Peyer's patch (tissue), 4 donors: ENCODE measurements at regions not wholly inside any gene's neighbourhood (a gene's known extent, or its start where the extent isn't known, plus 50 kb on each side); places are given as distances from the start of the nearest gene placed in this dataset.

Experiments
- CTCF ChIP-seq, 6 experiments: fragments of 450-650 bp in 4 of 6; fragments of 200-600 bp in 2 of 6; sonication (generic) in 1 of 6; IDR thresholded peaks; one replicate each; pipeline ENCODE4 v1.5.1; 2017 to 2019; ENCODE audit warnings: antibody characterized with exemption in 6 of 6, mild to moderate bottlenecking in 3 of 6, moderate library complexity in 1 of 6
- POLR2A ChIP-seq, 2 donors: fragments of 450-650 bp; IDR thresholded peaks; one replicate each; pipeline ENCODE4 v1.5.1; 2017; ENCODE audit warnings: antibody characterized with exemption in 2 of 2, mild to moderate bottlenecking in 2 of 2, moderate library complexity in 2 of 2

DNA sequence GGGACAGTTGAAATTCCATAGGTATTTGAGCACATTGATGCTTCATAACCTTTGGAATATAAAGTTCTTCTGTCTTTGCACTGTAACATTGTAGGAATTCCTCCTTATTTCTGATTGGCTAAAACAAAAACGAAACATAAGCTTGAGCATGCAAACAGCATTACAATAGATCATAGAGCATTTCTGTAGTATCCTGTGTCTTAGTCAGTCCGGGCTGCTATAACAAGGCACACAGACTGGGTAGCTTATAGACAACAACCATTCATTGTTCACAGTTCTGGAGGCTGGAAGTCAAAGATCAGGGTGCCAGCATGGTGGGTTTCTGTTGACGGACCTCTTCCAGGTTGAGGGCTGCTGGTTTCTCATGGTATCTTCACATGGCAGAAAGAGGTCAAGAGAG is 188.7 kb upstream of the SOX21 start:
- TF ChIP-seq CTCF (IDR thresholded peaks at IDR 0.05) (no peak), POLR2A (IDR thresholded peaks at IDR 0.05) (no peak)
